ENCODE measurements at regions not wholly inside any gene's neighbourhood (a gene's known extent, or its start where the extent isn't known, plus 50 kb on each side); places are given as distances from the start of the nearest gene placed in this dataset.

DNA sequence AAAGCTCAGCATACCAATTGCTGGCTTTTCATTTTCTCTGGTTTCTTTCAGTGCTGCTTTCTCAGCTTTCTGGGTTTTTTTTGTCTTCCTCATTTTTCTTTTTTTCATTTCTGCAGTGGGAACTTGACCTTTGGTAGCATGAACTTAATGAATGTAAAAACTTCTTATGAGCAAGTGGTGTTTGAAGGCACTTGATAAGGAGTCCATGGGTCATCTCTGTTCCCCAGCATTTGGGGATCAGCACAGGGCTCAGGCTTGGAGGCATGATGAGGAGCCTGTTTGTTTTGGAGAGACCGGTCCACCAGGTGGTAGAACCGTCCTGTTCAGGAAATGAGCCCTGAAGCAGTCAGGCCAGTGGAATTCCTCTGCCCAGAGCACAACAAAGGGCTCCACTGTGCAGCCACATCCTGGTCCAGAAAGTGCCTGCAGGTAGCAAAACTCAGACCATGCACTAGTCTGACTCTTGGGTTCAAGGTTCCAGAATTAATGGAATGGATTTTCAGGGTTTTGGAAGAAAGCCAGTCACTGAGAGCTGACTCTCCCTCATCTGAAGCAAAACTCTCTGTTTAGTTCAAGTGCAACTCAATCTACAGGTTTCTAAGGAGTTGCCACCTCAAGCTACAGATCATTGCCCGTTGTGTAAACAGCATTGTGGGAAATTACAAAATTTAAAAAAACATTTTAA lies 52.3 kb upstream of the ADGRF1 start:
- Mint-ChIP-seq H3K4me1 (no peaks in the 10 kb centered on the region), H3K4me3 (no peak overlapping the region), H3K27me3 (no peaks in the 10 kb centered on the region), H3K9me3 (no peaks in the 10 kb centered on the region), H3K36me3 (ENCODE audit: low read depth) (no peaks in the 10 kb centered on the region), H3K27ac (no peak overlapping the region)
- no peak for ATAC-seq (replicated peaks)

DNA sequence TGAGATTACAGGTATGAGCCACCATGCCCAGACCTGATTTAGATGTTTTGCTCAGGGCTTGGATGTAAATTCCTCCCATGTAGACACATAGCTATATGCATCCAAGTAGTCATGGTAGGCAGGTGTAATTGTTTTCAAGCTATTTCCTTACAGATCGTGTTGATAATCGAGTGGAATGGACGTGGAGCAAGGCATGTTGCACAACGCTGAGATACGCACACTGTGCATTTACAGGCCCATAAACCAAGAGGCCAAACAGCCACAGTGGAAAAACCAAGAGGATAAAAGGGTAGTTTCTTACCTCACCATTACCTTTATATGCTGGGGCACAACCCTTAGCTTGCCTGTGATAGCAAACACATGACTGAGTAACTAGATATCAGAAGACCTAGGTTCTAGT lies 51.0 kb upstream of the ADGRF1 start:
- ATAC-seq (replicated peaks), result no peak
- Mint-ChIP-seq H3K27ac (no peak overlapping the region), H3K27me3 (no peaks in the 10 kb centered on the region), H3K36me3 (ENCODE audit: low read depth) (no peaks in the 10 kb centered on the region), H3K4me3 (no peak overlapping the region), H3K4me1 (no peaks in the 10 kb centered on the region), H3K9me3 (no peaks in the 10 kb centered on the region)

DNA sequence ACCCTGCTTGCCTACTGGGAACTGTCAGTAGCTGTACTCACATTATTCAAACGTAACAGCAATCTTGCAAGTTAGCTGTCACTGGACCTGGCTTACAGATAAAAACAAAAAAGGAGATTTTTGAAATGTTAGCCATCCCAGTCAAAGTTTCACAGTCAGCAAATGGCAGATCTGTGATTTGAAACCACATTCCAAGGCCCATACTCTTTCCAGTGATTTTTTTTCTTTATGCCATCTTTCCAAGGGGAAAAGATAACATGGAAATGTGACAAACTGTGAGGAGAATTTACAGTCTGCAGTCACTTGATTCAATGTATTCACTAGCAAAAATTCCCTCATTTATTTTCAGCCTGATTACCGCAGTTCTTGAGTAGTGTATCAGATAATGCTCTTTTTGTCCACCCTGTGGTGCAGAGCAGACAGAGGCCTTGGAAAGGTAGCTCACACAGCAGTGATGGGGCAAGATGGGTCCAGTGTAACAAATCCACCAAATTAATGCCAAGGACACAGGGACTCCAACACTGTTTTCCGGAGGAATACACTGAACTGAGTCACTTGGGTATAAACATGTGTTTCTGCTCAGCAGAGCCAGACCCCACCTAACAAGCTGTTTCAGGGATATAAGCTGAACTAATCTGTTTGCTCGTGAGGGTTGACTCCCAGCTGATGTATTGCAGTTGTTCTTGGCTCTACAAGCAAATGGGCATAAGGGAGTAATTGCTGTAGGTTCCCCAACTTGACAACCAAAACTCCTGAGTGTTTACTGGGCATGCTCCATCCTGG lies 49.9 kb upstream of the ADGRF1 start:
- ATAC-seq (replicated peaks), result no peak
- Mint-ChIP-seq H3K4me1 (no peaks in the 10 kb centered on the region), H3K27me3 (no peaks in the 10 kb centered on the region), H3K4me3 (no peak overlapping the region), H3K27ac (no peak overlapping the region), H3K36me3 (ENCODE audit: low read depth) (no peaks in the 10 kb centered on the region), H3K9me3 (no peaks in the 10 kb centered on the region)
